ENCODE measurements at regions not wholly inside any gene's neighbourhood (a gene's known extent, or its start where the extent isn't known, plus 50 kb on each side); places are given as distances from the start of the nearest gene placed in this dataset.

DNA sequence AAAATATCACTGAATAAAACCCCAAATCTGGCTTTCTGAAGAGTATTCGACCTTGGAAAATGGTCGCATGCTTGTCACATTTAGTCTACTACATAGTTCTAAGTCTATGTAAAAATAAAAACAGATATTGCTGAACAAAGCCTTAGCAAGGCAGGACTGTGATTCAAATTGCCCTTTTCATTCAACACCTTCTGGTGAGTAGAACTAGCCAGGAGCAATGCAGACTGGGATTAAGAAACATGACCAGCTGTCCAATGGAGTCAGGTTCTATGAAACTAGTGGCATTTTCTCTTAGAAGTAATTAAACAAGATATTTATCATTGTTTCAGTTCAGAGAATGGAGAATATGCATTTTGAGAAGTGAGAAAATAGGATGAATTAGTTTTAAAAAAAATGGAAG lies 1260.5 kb upstream of the ACVR2A start:
- DNase-seq (ENCODE audit: extremely low read depth, low read depth): no peak
- no peak overlapping the region for H3K4me3 ChIP-seq (replicated peaks; ENCODE audit: low read depth, low read length)
- no peak for TF ChIP-seq CTCF (IDR thresholded peaks at IDR 0.05; ENCODE audit: low read depth, low read length, missing control alignments)

GRCh38 chr2:146579147-146579930 lies 1265.5 kb upstream of the ACVR2A start:
- DNase-seq (ENCODE audit: extremely low read depth, low read depth): peak; percentile 32
- no peak for TF ChIP-seq CTCF (IDR thresholded peaks at IDR 0.05; ENCODE audit: low read depth, low read length, missing control alignments)
- H3K4me3 ChIP-seq (replicated peaks; ENCODE audit: low read depth, low read length): no peak overlapping the region

DNA sequence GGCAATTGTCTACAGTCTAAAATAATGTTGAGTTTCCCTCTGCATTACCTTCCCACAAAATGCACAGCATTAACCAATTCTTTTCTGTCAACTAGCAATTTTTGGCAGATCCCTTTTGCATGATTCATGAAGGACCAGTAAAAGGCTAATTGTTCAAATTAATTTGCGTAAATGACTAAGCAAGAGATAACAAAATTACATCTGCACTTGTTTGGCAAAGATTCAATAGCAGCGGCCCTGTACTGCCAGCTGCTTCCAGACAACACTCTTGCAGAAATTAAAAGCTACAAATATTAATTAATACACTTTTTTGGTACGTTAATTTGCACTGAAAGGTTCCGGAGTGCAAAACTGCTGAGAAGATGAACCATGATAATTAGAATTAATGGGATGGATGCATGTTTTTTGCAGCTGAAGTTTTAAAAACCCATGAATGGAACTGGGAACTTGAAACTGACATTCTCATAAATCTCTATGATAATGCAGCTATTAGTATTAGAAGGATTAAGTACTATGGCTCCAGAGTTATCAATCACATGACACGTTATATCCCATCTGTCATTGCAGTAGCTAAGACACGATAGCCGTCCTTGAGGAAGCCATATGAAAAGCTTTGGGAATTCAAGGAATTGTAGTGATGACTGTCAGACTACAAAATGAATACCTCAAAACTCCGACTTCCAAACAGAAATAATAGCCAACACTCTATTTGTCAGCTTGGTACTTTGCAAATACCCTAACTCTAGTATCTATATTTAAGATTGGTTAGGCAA lies 1268.3 kb upstream of the ACVR2A start:
- TF ChIP-seq CTCF (IDR thresholded peaks at IDR 0.05; ENCODE audit: low read depth, low read length, missing control alignments): no peak
- no peak overlapping the region for H3K4me3 ChIP-seq (replicated peaks; ENCODE audit: low read depth, low read length)
- no peak for DNase-seq (ENCODE audit: extremely low read depth, low read depth)

DNA sequence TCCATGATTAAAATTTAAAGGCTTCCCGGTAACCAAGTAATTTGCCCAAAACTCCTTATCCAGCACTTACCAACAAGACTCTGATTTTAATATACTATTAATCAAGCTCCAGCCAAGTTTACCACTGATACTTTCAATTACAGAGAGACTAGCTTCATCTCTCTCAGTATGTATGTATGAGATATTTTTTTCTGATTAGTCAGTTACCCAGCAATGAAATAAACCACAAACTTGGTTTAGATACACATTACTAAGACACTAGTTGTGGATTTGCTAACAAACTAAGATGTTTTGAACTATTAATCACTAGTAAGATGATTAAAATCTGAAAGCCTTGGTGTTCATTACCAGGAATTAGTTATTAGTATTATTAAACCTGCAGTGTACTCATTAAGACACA lies 1272.2 kb upstream of the ACVR2A start:
- no peak for DNase-seq (ENCODE audit: extremely low read depth, low read depth)
- H3K4me3 ChIP-seq (replicated peaks; ENCODE audit: low read depth, low read length): no peak overlapping the region
- TF ChIP-seq CTCF (IDR thresholded peaks at IDR 0.05; ENCODE audit: low read depth, low read length, missing control alignments): no peak

GRCh38 chr2:146561996-146562395 lies 1282.8 kb upstream of the ACVR2A start:
- H3K4me3 ChIP-seq (replicated peaks; ENCODE audit: low read depth, low read length): no peak overlapping the region
- DNase-seq (ENCODE audit: extremely low read depth, low read depth): no peak
- TF ChIP-seq CTCF (IDR thresholded peaks at IDR 0.05; ENCODE audit: low read depth, low read length, missing control alignments): no peak

GRCh38 chr2:146547236-146547635 lies 1297.6 kb upstream of the ACVR2A start:
- no peak overlapping the region for H3K4me3 ChIP-seq (replicated peaks; ENCODE audit: low read depth, low read length)
- no peak for DNase-seq (ENCODE audit: extremely low read depth, low read depth)
- TF ChIP-seq CTCF (IDR thresholded peaks at IDR 0.05; ENCODE audit: low read depth, low read length, missing control alignments): no peak

Data from HFF-Myc (cell line).